ENCODE measurements at regions not wholly inside any gene's neighbourhood (a gene's known extent, or its start where the extent isn't known, plus 50 kb on each side); places are given as distances from the start of the nearest gene placed in this dataset.

- Histone ChIP-seq H3K27me3 (ENCODE audit: control insufficient read depth, insufficient read depth, low read length) (no peaks in the 10 kb centered on the region), H4K91ac (ENCODE audit: insufficient read depth, low read depth, low read length) (no peak overlapping the region), H4K8ac (ENCODE audit: low read depth in 2 of 2, low read length in 2 of 2) (no peak overlapping the region), H3K23ac (ENCODE audit: low read depth, low read length) (no peak overlapping the region), H3K4me3 (ENCODE audit: insufficient read depth, low read depth, low read length) (no peak overlapping the region), H3K4me2 (ENCODE audit: low read depth, low read length) (no peak overlapping the region), H3K79me1 (ENCODE audit: low read depth in 1 of 2, low read length in 2 of 2) (no peaks in the 10 kb centered on the region), H3K36me3 (ENCODE audit: control insufficient read depth, insufficient read depth, low read length) (no peaks in the 10 kb centered on the region), H2BK15ac (ENCODE audit: low read depth, low read length) (no peak overlapping the region), H2AK5ac (ENCODE audit: low read depth, low read length) (no peak overlapping the region), H2AFZ (replicated peaks; ENCODE audit: low read length, poor library complexity) (no peak overlapping the region), H3K4me1 (ENCODE audit: control insufficient read depth, insufficient read depth, low read length) (no peaks in the 10 kb centered on the region), H3K9me1 (ENCODE audit: insufficient read depth, low read length) (no peaks in the 10 kb centered on the region), H4K20me1 (ENCODE audit: insufficient read depth, low read length) (no peaks in the 10 kb centered on the region), H2BK5ac (ENCODE audit: low read depth, low read length, poor library complexity, severe bottlenecking) (no peak overlapping the region), H3K4ac (ENCODE audit: low read depth, low read length) (no peak overlapping the region), H3K9ac (ENCODE audit: low read depth, low read length) (no peak overlapping the region), H3K56ac (ENCODE audit: extremely low read depth, insufficient read depth, low read length) (no peak overlapping the region), H4K5ac (ENCODE audit: low read depth, low read length) (no peak overlapping the region), H2BK20ac (ENCODE audit: low read depth, low read length) (no peak overlapping the region), H3K27ac (ENCODE audit: insufficient read depth, low read length) (no peak overlapping the region), H2AK9ac (replicated peaks; ENCODE audit: low read depth, low read length, poor library complexity) (no peak overlapping the region), H3K18ac (ENCODE audit: low read depth, low read length) (no peak overlapping the region), H3K14ac (replicated peaks; ENCODE audit: low read depth, low read length) (no peak overlapping the region), H2BK120ac (ENCODE audit: low read depth, low read length) (no peak overlapping the region), H3K9me3 (ENCODE audit: control insufficient read depth, insufficient read depth, low read length) (no peaks in the 10 kb centered on the region; the same call in 1 of the 2 replicates)
- dilution Hi-C loops (cut with HindIII; ENCODE audit: low sequenced_read_pairs, unreplicated experiment) (no loop called here), in situ Hi-C loops (cut with MboI; ENCODE audit: low sequenced_read_pairs) (no loop called here), intact Hi-C loops (cut with micrococcal nuclease) (no loop called here)
- ChIA-PET POLR2A (ENCODE audit: unreplicated experiment) (no interaction called here), CTCF (no interaction called here)
- DNase-seq = no peak
- ATAC-seq (ENCODE audit: low read depth) = no peak
- WGBS, 2 experiments (ENCODE audit: extremely low coverage in 2 of 2, insufficient read length in 1 of 2) = no CpG with 5 or more reads among the region's 3 CpGs
- TF ChIP-seq FOS (IDR thresholded peaks at IDR 0.05; ENCODE audit: low read depth, low read length) (no peak), MAFK (IDR thresholded peaks at IDR 0.05; ENCODE audit: low read depth, low read length) (no peak), NFE2L2 (IDR thresholded peaks at IDR 0.05; ENCODE audit: low read depth, low read length) (no peak), RAD21 (IDR thresholded peaks at IDR 0.05; ENCODE audit: low read length) (no peak), CHD1 (IDR thresholded peaks at IDR 0.05; ENCODE audit: low read depth, low read length) (no peak), MXI1 (IDR thresholded peaks at IDR 0.05; ENCODE audit: borderline replicate concordance, low read depth, low read length) (no peak), RFX5 (IDR thresholded peaks at IDR 0.05; ENCODE audit: low read depth, low read length) (no peak), RCOR1 (IDR thresholded peaks at IDR 0.05; ENCODE audit: insufficient replicate concordance, low read length) (no peak), BHLHE40 (IDR thresholded peaks at IDR 0.05; ENCODE audit: low read depth, low read length) (no peak), SMC3 (IDR thresholded peaks at IDR 0.05; ENCODE audit: low read depth, low read length) (no peak), USF2 (IDR thresholded peaks at IDR 0.05; ENCODE audit: low read depth, low read length) (no peak), POLR2A (IDR thresholded peaks at IDR 0.05; ENCODE audit: low read depth, low read length) (no peak), CEBPB (IDR thresholded peaks at IDR 0.05; ENCODE audit: low read depth, low read length) (no peak), CTCF (conservative IDR thresholded peaks at IDR 0.05; ENCODE audit: low read depth, low read length) (no peak), ELK1 (IDR thresholded peaks at IDR 0.05; ENCODE audit: borderline replicate concordance, low read depth, low read length) (no peak), MAZ (IDR thresholded peaks at IDR 0.05; ENCODE audit: borderline replicate concordance, low read depth, low read length) (no peak)
- BruUV-seq (replicated peaks) = no TSS peak
These were observed 1233.8 kb upstream of the CNTN5 start for GRCh38 chr11:97786961-97787360.

Measured in IMR-90 (cell line).